Activated CD4-positive, alpha-beta T cell treated with anti-CD3 and anti-CD28 coated beads, Interleukin-2, amount 10 ng/mL, durations not matched to agents 24 days and 14 days (primary cell): ENCODE measurements at regions not wholly inside any gene's neighbourhood (a gene's known extent, or its start where the extent isn't known, plus 50 kb on each side); places are given as distances from the start of the nearest gene placed in this dataset.

Experiments
- DNase-seq: peaks from one replicate; pipeline ENCODE4 v3.0.0; 2022
- H3K27ac Mint-ChIP-seq: one replicate; pipeline ENCODE4 v1.8.0; 2022; ENCODE audit warnings: mild to moderate bottlenecking, mixed read lengths
- H3K27me3 Mint-ChIP-seq: one replicate; pipeline ENCODE4 v1.8.0; 2022; ENCODE audit warnings: mixed read lengths
- H3K36me3 Mint-ChIP-seq: one replicate; pipeline ENCODE4 v1.8.0; 2022; ENCODE audit warnings: low read depth, mild to moderate bottlenecking, mixed read lengths
- H3K4me1 Mint-ChIP-seq: one replicate; pipeline ENCODE4 v1.8.0; 2021; ENCODE audit warnings: mixed read lengths
- H3K4me3 Mint-ChIP-seq: one replicate; pipeline ENCODE4 v1.8.0; 2022; ENCODE audit warnings: mild to moderate bottlenecking, moderate library complexity, mixed read lengths
- H3K9me3 Mint-ChIP-seq: one replicate; pipeline ENCODE4 v1.8.0; 2021; ENCODE audit warnings: mixed read lengths
- intact Hi-C: fragments of 100-400 bp; cut with micrococcal nuclease; formaldehyde crosslinking; loops from one replicate; pipeline ENCODE4 v1.15.1; 2023

- H3K4me3 Mint-ChIP-seq, result no peak overlapping the region
- no peaks in the 10 kb centered on the region for H3K36me3 Mint-ChIP-seq
- no peaks in the 10 kb centered on the region for H3K27me3 Mint-ChIP-seq
Observed at GRCh38 chr13:82654861-82655855, 1227.1 kb downstream of the SLITRK1 start.

DNA sequence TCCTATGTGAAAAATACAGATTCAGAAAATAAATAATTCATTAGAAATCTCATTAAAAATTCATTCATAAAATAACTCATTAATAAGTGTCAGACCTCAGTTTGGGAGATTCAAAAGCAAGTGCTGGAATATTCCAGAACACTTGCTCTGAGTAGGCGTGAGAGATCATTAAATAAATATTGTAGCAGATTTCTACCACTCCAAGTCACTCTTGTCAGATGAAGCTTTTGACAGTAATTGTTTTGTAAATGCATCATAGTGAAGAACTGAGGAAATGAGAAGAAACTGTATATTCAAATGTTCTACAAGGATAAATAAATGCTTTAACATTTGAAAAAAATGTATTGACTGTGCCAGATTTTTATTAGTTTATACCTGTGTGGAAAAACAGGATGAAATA, 1228.1 kb downstream of the SLITRK1 start:
- intact Hi-C loops, result no loop called here
- H3K4me3 Mint-ChIP-seq, result no peak overlapping the region

More at GRCh38 chr13:82654861-82655855, 1227.1 kb downstream of the SLITRK1 start:
- H3K9me3 Mint-ChIP-seq, result no peaks in the 10 kb centered on the region
- H3K4me1 Mint-ChIP-seq, result no peaks in the 10 kb centered on the region
- intact Hi-C loops, result no loop called here
- DNase-seq, result no peak
- no peak overlapping the region for H3K27ac Mint-ChIP-seq

DNA sequence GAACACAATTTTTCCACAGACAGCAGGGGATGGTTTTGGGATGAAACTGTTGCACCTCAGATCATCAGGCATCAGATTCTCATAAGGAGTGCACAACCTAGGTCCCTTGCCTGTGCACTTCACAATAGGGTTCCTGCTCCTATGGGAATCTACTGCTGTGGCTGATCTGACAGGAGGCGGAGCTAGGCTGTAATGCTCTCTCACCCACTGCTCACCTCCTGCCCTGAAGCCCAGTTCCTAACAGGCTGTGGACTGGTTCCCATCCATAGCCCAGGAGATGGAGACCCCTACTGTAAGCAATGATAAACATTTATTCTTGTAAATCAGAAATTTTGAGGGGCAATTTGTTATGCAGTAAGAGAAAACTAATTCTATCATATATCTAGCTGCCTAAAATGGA, 1234.7 kb downstream of the SLITRK1 start:
- intact Hi-C loops, result no loop called here
- H3K9me3 Mint-ChIP-seq, result no peaks in the 10 kb centered on the region
- no peaks in the 10 kb centered on the region for H3K36me3 Mint-ChIP-seq
- H3K4me3 Mint-ChIP-seq, result no peak overlapping the region
- H3K27ac Mint-ChIP-seq, result no peak overlapping the region
- no peaks in the 10 kb centered on the region for H3K27me3 Mint-ChIP-seq
- H3K4me1 Mint-ChIP-seq, result no peaks in the 10 kb centered on the region
- no peak for DNase-seq

More for the DNA sequence above, 1228.1 kb downstream of the SLITRK1 start:
- H3K9me3 Mint-ChIP-seq, result no peaks in the 10 kb centered on the region
- H3K36me3 Mint-ChIP-seq, result no peaks in the 10 kb centered on the region
- H3K4me1 Mint-ChIP-seq, result no peaks in the 10 kb centered on the region
- no peak for DNase-seq
- H3K27ac Mint-ChIP-seq, result no peak overlapping the region
- no peaks in the 10 kb centered on the region for H3K27me3 Mint-ChIP-seq

DNA sequence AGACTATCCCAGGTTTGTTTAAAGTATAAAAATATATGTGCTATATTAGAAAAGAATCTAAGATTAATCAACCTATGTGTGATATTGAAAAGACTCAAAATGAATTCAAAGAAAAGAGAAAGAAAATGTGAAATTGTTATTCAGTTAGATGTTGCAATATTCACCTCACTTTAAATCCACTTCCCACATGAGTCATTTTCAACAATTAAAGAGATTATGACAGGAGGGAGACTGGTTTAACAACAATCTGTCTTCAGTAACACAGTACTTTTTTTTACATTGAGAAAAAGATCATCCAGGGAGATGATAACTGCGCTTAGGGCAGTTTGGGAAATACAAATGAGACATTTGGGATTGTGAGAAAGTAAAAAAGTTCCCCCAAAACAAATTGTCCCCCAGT, 1246.2 kb downstream of the SLITRK1 start:
- no peaks in the 10 kb centered on the region for H3K27me3 Mint-ChIP-seq
- intact Hi-C loops, result no loop called here
- H3K4me1 Mint-ChIP-seq, result no peaks in the 10 kb centered on the region
- H3K4me3 Mint-ChIP-seq, result no peak overlapping the region
- H3K9me3 Mint-ChIP-seq, result no peaks in the 10 kb centered on the region
- no peak for DNase-seq
- H3K36me3 Mint-ChIP-seq, result no peaks in the 10 kb centered on the region
- H3K27ac Mint-ChIP-seq, result no peak overlapping the region

DNA sequence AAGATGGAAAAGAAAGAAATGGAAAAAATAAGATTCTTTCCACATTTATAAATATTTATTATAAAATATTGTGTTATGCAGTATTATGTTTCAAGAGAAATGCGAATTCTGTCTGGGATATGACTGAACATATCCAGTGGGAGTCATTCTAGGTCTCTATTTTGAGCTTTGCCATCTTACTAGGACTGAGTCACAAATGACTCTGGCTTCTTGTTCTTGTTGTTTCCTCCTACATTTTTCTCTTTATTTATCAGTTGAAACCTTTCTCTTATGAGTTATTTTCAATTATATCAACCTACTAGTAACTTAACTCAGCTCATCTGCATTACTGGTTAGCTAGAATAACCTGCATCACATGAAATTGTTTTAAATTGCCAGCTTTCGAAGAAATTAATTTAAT, 1247.3 kb downstream of the SLITRK1 start:
- H3K9me3 Mint-ChIP-seq, result no peaks in the 10 kb centered on the region
- H3K27me3 Mint-ChIP-seq, result no peaks in the 10 kb centered on the region
- no peak for DNase-seq
- no peak overlapping the region for H3K27ac Mint-ChIP-seq
- intact Hi-C loops, result no loop called here
- no peaks in the 10 kb centered on the region for H3K36me3 Mint-ChIP-seq
- no peak overlapping the region for H3K4me3 Mint-ChIP-seq
- no peaks in the 10 kb centered on the region for H3K4me1 Mint-ChIP-seq

GRCh38 chr13:82627183-82627582, 1255.1 kb downstream of the SLITRK1 start:
- Mint-ChIP-seq H3K4me3 (no peak overlapping the region), H3K4me1 (no peaks in the 10 kb centered on the region), H3K36me3 (no peaks in the 10 kb centered on the region), H3K27ac (no peak overlapping the region), H3K27me3 (no peaks in the 10 kb centered on the region), H3K9me3 (no peaks in the 10 kb centered on the region)
- DNase-seq, result no peak
- intact Hi-C loops, result no loop called here

- no peaks in the 10 kb centered on the region for H3K27me3 Mint-ChIP-seq
- intact Hi-C loops, result no loop called here
- H3K9me3 Mint-ChIP-seq, result no peaks in the 10 kb centered on the region
- no peaks in the 10 kb centered on the region for H3K36me3 Mint-ChIP-seq
- no peak for DNase-seq
- no peak overlapping the region for H3K4me3 Mint-ChIP-seq
- no peaks in the 10 kb centered on the region for H3K4me1 Mint-ChIP-seq
- H3K27ac Mint-ChIP-seq, result no peak overlapping the region
Observed at GRCh38 chr13:82625717-82626116, 1256.6 kb downstream of the SLITRK1 start.

DNA sequence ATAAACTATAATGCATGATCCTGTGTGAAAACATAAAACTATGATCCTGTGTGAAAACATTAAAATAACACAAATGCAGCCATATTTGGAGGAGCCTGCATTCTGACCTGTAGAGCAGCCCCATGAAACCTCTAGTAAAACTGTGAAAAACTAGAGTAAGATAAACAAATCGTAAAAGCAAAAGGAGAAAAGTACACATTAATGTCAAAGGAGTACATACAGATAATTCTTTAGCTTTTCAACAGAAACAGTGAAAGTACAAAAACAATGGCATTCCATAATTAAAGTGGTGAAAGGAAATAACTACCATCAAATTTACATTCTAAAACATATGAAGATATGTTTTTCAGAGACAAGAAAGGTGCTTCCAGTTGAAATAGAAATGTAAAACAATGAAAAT, 1267.2 kb downstream of the SLITRK1 start:
- Mint-ChIP-seq H3K36me3 (no peaks in the 10 kb centered on the region), H3K4me3 (no peak overlapping the region), H3K9me3 (no peaks in the 10 kb centered on the region), H3K4me1 (no peaks in the 10 kb centered on the region), H3K27me3 (no peaks in the 10 kb centered on the region), H3K27ac (no peak overlapping the region)
- intact Hi-C loops, result no loop called here
- no peak for DNase-seq

- no peak overlapping the region for H3K4me3 Mint-ChIP-seq
- no peaks in the 10 kb centered on the region for H3K4me1 Mint-ChIP-seq
- no peak for DNase-seq
- H3K27me3 Mint-ChIP-seq, result no peaks in the 10 kb centered on the region
- no peaks in the 10 kb centered on the region for H3K36me3 Mint-ChIP-seq
- intact Hi-C loops, result no loop called here
- H3K27ac Mint-ChIP-seq, result no peak overlapping the region
- H3K9me3 Mint-ChIP-seq, result no peaks in the 10 kb centered on the region
Observed at GRCh38 chr13:82614086-82614485, 1268.2 kb downstream of the SLITRK1 start.

GRCh38 chr13:82606008-82606407, 1276.3 kb downstream of the SLITRK1 start:
- no peaks in the 10 kb centered on the region for H3K36me3 Mint-ChIP-seq
- intact Hi-C loops, result no loop called here
- H3K9me3 Mint-ChIP-seq, result peaks cover 12% of the 10 kb centered on the region
- no peak overlapping the region for H3K27ac Mint-ChIP-seq
- no peak overlapping the region for H3K4me3 Mint-ChIP-seq
- no peaks in the 10 kb centered on the region for H3K4me1 Mint-ChIP-seq
- no peaks in the 10 kb centered on the region for H3K27me3 Mint-ChIP-seq
- no peak for DNase-seq

GRCh38 chr13:82597747-82598146, 1284.5 kb downstream of the SLITRK1 start:
- intact Hi-C loops, result no loop called here
- Mint-ChIP-seq H3K4me1 (no peaks in the 10 kb centered on the region), H3K4me3 (no peak overlapping the region), H3K36me3 (no peaks in the 10 kb centered on the region), H3K27ac (no peak overlapping the region), H3K27me3 (no peaks in the 10 kb centered on the region), H3K9me3 (peaks cover 3% of the 10 kb centered on the region)
- DNase-seq, result no peak

GRCh38 chr13:82593239-82593638, 1289.0 kb downstream of the SLITRK1 start:
- peaks cover 3% of the 10 kb centered on the region for H3K9me3 Mint-ChIP-seq
- H3K27me3 Mint-ChIP-seq, result no peaks in the 10 kb centered on the region
- intact Hi-C loops, result no loop called here
- H3K4me3 Mint-ChIP-seq, result no peak overlapping the region
- H3K4me1 Mint-ChIP-seq, result no peaks in the 10 kb centered on the region
- no peak overlapping the region for H3K27ac Mint-ChIP-seq
- H3K36me3 Mint-ChIP-seq, result no peaks in the 10 kb centered on the region
- no peak for DNase-seq

DNA sequence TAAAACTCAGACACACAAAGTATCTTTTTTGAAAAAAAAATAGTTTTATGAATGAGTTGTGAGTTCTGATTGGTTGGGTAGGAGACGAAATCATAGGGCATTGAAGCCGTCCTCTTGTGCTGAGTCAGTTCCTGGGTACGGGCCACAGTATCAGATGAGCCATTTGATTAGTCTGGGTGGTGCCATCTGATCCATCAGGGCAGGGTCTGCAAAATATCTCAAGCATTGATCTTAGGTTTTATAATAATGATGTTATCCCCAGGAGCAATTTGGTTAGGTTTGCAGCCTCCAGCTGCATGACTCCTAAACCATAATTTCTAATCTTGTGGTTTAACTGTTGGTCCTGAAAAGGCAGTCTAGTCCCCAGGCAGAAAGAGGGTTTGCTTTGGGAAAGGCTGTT, 1310.6 kb downstream of the SLITRK1 start:
- Mint-ChIP-seq H3K4me1 (no peaks in the 10 kb centered on the region), H3K27ac (no peak overlapping the region), H3K4me3 (no peak overlapping the region), H3K9me3 (peaks cover 9% of the 10 kb centered on the region), H3K27me3 (no peaks in the 10 kb centered on the region), H3K36me3 (no peaks in the 10 kb centered on the region)
- intact Hi-C loops, result no loop called here
- no peak for DNase-seq

- Mint-ChIP-seq H3K36me3 (no peaks in the 10 kb centered on the region), H3K27ac (no peak overlapping the region), H3K27me3 (no peaks in the 10 kb centered on the region), H3K4me3 (no peak overlapping the region), H3K9me3 (peaks cover 4% of the 10 kb centered on the region), H3K4me1 (no peaks in the 10 kb centered on the region)
- DNase-seq, result no peak
- intact Hi-C loops, result no loop called here
Observed at GRCh38 chr13:82569581-82569980, 1312.7 kb downstream of the SLITRK1 start.

GRCh38 chr13:82566864-82567263, 1315.4 kb downstream of the SLITRK1 start:
- no peaks in the 10 kb centered on the region for H3K4me1 Mint-ChIP-seq
- no peak overlapping the region for H3K27ac Mint-ChIP-seq
- intact Hi-C loops, result no loop called here
- H3K9me3 Mint-ChIP-seq, result no peaks in the 10 kb centered on the region
- no peaks in the 10 kb centered on the region for H3K27me3 Mint-ChIP-seq
- no peaks in the 10 kb centered on the region for H3K36me3 Mint-ChIP-seq
- H3K4me3 Mint-ChIP-seq, result no peak overlapping the region
- no peak for DNase-seq
